HepG2 (cell line): ENCODE measurements at regions not wholly inside any gene's neighbourhood (a gene's known extent, or its start where the extent isn't known, plus 50 kb on each side); places are given as distances from the start of the nearest gene placed in this dataset.

Source experiments
- ATAC-seq: fragments of 200-7000 bp; cut with Tn5 transposase; 3 replicates; pipeline ENCODE4 v1.9.1; 2020; ENCODE audit warnings: mild to moderate bottlenecking, moderate library complexity
- BruUV-seq: library from RNA; stranded (reverse); fragments of 400-500 nt; replicated peaks from 2 replicates; lab custom pipeline; 2021; lab: Mats Ljungman, UMichigan
- CTCF ChIA-PET: fragments of 300-600 bp; formaldehyde crosslinking; extraction: SDS; loops from one replicate; lab custom pipeline; 2021; ENCODE audit warnings: low total read pairs, inconsistent platforms, low intra/inter-chr PET ratio; lab: Yijun Ruan, JAX
- POLR2A ChIA-PET: fragments of 350-600 bp; sonication (Branson Sonifier 250); formaldehyde crosslinking; loops from one replicate; lab custom pipeline; 2020; ENCODE audit warnings: antibody characterized with exemption, inconsistent platforms; lab: Yijun Ruan, JAX
- DNase-seq: peaks from one replicate; pipeline ENCODE4 v3.0.0-alpha.2; 2015; ENCODE audit warnings: low spot score
- FAIRE-seq: peaks from 3 replicates; lab custom pipeline; 2011; peaks lifted over from hg19 to GRCh38; lab: Jason Lieb, UNC
- H2AFZ ChIP-seq: one replicate; pipeline ENCODE4 v1.6.1; 2011; ENCODE audit warnings: low read length, inconsistent platforms
- H3K27ac ChIP-seq: fragments of 300-600 bp; 3 replicates; pipeline ENCODE4 v1.8.0; 2011; ENCODE audit warnings: mixed run types, mild to moderate bottlenecking, mixed read lengths, low read length, inconsistent platforms; ENCODE audit not compliant: insufficient read depth; ENCODE audit errors: extremely low read length
- H3K27me3 ChIP-seq, 2 experiments: fragments of 200-600 bp in 1 of 2; 2 replicates in 1 of 2; 3 replicates in 1 of 2; pipeline versions ENCODE4 v1.6.0 to v1.8.0; 2011; ENCODE audit warnings: low read length in 2 of 2, mild to moderate bottlenecking in 2 of 2, moderate library complexity in 2 of 2, inconsistent platforms in 1 of 2; ENCODE audit not compliant: insufficient read depth in 2 of 2, control insufficient read depth in 1 of 2
- H3K36me3 ChIP-seq, 2 experiments: fragments of 200-600 bp in 1 of 2; replicated peaks in 1 of 2; 2 replicates in 1 of 2; 3 replicates in 1 of 2; pipeline versions ENCODE4 v1.5.1 to v1.8.0; 2011; ENCODE audit warnings: low read length in 2 of 2, inconsistent platforms in 1 of 2; ENCODE audit not compliant: insufficient read depth in 2 of 2, control insufficient read depth in 1 of 2
- H3K4me1 ChIP-seq: 2 replicates; pipeline ENCODE4 v1.5.1; 2012; ENCODE audit warnings: low read length, inconsistent platforms; ENCODE audit not compliant: insufficient read depth
- H3K4me2 ChIP-seq: 2 replicates; pipeline ENCODE4 v1.6.0; 2011; ENCODE audit warnings: low read depth, low read length, inconsistent platforms
- H3K4me3 ChIP-seq, 3 experiments: fragments of 200-600 bp in 1 of 3; sonication (generic), shearing (Covaris generic) in 1 of 3; replicated peaks in 1 of 3; 2 replicates each; pipeline ENCODE4 v1.5.1; 2011 to 2016; ENCODE audit warnings: low read length in 3 of 3, inconsistent platforms in 2 of 3, low read depth in 2 of 3, mild to moderate bottlenecking in 2 of 3, control low read depth in 1 of 3, mixed read lengths in 1 of 3; ENCODE audit not compliant: insufficient read depth in 1 of 3
- H3K79me2 ChIP-seq: one replicate; pipeline ENCODE4 v1.6.1; 2011; ENCODE audit warnings: low read length, inconsistent platforms; ENCODE audit not compliant: insufficient read depth
- H3K9ac ChIP-seq: 2 replicates; pipeline ENCODE4 v1.6.0; 2011; ENCODE audit warnings: mild to moderate bottlenecking, low read depth, low read length, inconsistent platforms; ENCODE audit not compliant: insufficient read depth
- H3K9me3 ChIP-seq: 2 replicates; pipeline ENCODE4 v1.5.1; 2012; ENCODE audit warnings: mild to moderate bottlenecking, low read length
- H4K20me1 ChIP-seq: 2 replicates; pipeline ENCODE4 v1.6.0; 2011; ENCODE audit warnings: inconsistent platforms, mild to moderate bottlenecking, low read length, moderate library complexity; ENCODE audit not compliant: insufficient read depth
- HMGXB4 ChIP-seq, 2 experiments: sonication (generic) in 1 of 2; formaldehyde crosslinking in 1 of 2; IDR thresholded peaks; 2 replicates each; pipeline versions ENCODE4 v1.4.0 to v1.6.1; 2018 to 2020; ENCODE audit warnings: missing genetic modification reagents in 2 of 2, borderline replicate concordance in 1 of 2, low read depth in 1 of 2, mild to moderate bottlenecking in 1 of 2, missing biosample characterization in 1 of 2
- PLRG1 ChIP-seq: fragments of 450-650 bp; conservative IDR thresholded peaks from 2 replicates; pipeline ENCODE4 v1.6.1; 2016
- SETDB1 ChIP-seq: sonication (generic); formaldehyde crosslinking; IDR thresholded peaks from 2 replicates; pipeline ENCODE4 v1.5.1; 2020; ENCODE audit warnings: missing genetic modification reagents, mild to moderate bottlenecking, borderline replicate concordance
- ZFP62 ChIP-seq: sonication (generic); formaldehyde crosslinking; IDR thresholded peaks from 2 replicates; pipeline ENCODE4 v1.4.0; 2020; ENCODE audit warnings: missing genetic modification reagents
- ZNF331 ChIP-seq: sonication (generic); formaldehyde crosslinking; IDR thresholded peaks from 2 replicates; pipeline ENCODE4 v1.4.0; 2020; ENCODE audit warnings: missing genetic modification reagents
- ZNF703 ChIP-seq: sonication (generic); formaldehyde crosslinking; IDR thresholded peaks from 2 replicates; pipeline ENCODE4 v1.5.1; 2020; ENCODE audit warnings: missing genetic modification reagents, mild to moderate bottlenecking, moderate library complexity, borderline replicate concordance
- ZNF766 ChIP-seq: sonication (generic); formaldehyde crosslinking; IDR thresholded peaks from 2 replicates; pipeline ENCODE4 v1.5.0; 2020; ENCODE audit warnings: missing genetic modification reagents, borderline replicate concordance
- WGBS: methylation state at CpG from one replicate; pipeline ENCODE4 v1.1.6; 2017; ENCODE audit warnings: low lambda C conversion rate; 5-methylcytosine and 5-hydroxymethylcytosine counted together
- in situ Hi-C: cut with HindIII; loops from 2 replicates; pipeline ENCODE4 v1.10.0; 2017; ENCODE audit warnings: low pct_unique_long_range_greater_than_20kb; ENCODE audit not compliant: extremely low pct_ligation_motif_present
- intact Hi-C: fragments of 100-400 bp; cut with micrococcal nuclease; formaldehyde crosslinking; loops from one replicate; pipeline ENCODE4 v1.10.0; 2022; ENCODE audit not compliant: unreplicated experiment

- H3K9me3 ChIP-seq: no peaks in the 10 kb centered on the region
- H3K4me2 ChIP-seq: no peak overlapping the region
- H3K4me3 ChIP-seq: no peak overlapping the region
- 90% methylated on average over 1 of the region's 1 CpG for WGBS
- H2AFZ ChIP-seq: no peak overlapping the region
- intact Hi-C loops: no loop called here
- CTCF ChIA-PET: no interaction called here
- H4K20me1 ChIP-seq: no peaks in the 10 kb centered on the region
- POLR2A ChIA-PET: no interaction called here
- in situ Hi-C loops: no loop called here
- no peaks in the 10 kb centered on the region for H3K79me2 ChIP-seq
- no peak for ATAC-seq
- no peak for DNase-seq
- no peak for FAIRE-seq
- peaks cover 46% of the 10 kb centered on the region for H3K4me1 ChIP-seq
- H3K36me3 ChIP-seq: no peaks in the 10 kb centered on the region
- no peaks in the 10 kb centered on the region for H3K27me3 ChIP-seq
- TF ChIP-seq HMGXB4 (CRISPR knock-in tag; IDR thresholded peaks at IDR 0.05; ENCODE audit: borderline replicate concordance in 1 of 2, low read depth in 1 of 2): no peak
- no peak for TF ChIP-seq ZNF766 (CRISPR knock-in tag)
- TF ChIP-seq ZNF703 (CRISPR knock-in tag): no peak
- no peak for TF ChIP-seq SETDB1 (CRISPR knock-in tag)
- no peak for TF ChIP-seq ZFP62 (CRISPR knock-in tag)
- TF ChIP-seq ZNF331 (CRISPR knock-in tag): no peak
- TF ChIP-seq PLRG1: no peak
- H3K27ac ChIP-seq: no peak overlapping the region
- no peak overlapping the region for H3K9ac ChIP-seq
- no TSS peak for BruUV-seq
Observed at GRCh38 chr6:1049170-1049569, 262.7 kb upstream of the FOXQ1 start.
